Amniotic epithelial cell (primary cell): ENCODE measurements at regions not wholly inside any gene's neighbourhood (a gene's known extent, or its start where the extent isn't known, plus 50 kb on each side); places are given as distances from the start of the nearest gene placed in this dataset.
A peak's percentile ranks its signal among the peaks of the same experiment; 100 is the strongest.

Source experiments
- DNase-seq: peaks from one replicate; pipeline ENCODE4 v3.0.0-alpha.2; 2010; ENCODE audit warnings: low read depth

DNA sequence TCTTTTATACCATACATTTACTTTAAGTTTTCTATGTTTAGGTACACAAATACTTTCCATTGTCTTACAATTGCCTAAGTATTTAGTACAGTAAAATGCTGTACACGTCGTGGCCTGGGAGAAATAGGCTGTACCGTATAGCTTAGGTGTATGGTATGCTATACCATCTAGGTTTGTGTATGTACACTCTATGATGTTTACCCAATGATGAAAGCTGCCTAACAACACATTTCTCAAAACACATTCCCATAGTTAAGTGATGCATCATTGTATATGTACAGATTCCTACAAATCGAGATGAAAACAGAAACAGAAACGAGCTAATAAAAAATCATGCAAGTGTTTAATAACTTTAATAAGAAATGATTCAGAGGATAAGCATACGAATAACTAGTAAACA lies 51.6 kb downstream of the SPANXA2 start:
- no peak for DNase-seq

DNA sequence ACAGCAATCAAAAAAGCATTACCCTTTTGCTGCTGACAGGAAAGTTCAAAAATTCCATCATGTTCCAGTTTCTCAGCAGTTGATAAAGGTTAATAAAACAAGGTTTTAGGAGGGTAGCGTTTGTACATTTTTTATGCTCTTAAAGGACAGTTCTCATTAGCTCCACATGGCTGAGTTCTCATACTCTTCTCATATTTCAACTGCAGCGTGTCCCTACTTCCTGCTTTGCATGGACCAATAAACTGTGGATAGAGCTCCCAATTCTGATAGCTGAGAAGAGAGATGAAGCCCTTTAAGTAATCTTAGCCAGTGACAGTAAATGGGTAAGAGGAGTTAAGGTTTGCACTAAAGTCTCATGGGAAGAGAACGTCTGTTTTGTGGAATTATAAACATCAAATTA lies 53.5 kb downstream of the SPANXA2 start:
- peak; percentile 6 for DNase-seq
